HUES64 (cell line): ENCODE measurements at regions not wholly inside any gene's neighbourhood (a gene's known extent, or its start where the extent isn't known, plus 50 kb on each side); places are given as distances from the start of the nearest gene placed in this dataset.
A peak's percentile ranks its signal among the peaks of the same experiment; 100 is the strongest.

Experiments
- H3K27ac ChIP-seq: 2 replicates; pipeline ENCODE4 v1.7.0; 2013; ENCODE audit warnings: low read depth, low read length, inconsistent platforms
- H3K27me3 ChIP-seq: 2 replicates; pipeline ENCODE4 v1.6.1; 2013; ENCODE audit warnings: mild to moderate bottlenecking, low read length; ENCODE audit not compliant: insufficient read depth
- H3K36me3 ChIP-seq: 2 replicates; pipeline ENCODE4 v1.6.1; 2013; ENCODE audit warnings: mild to moderate bottlenecking, low read length; ENCODE audit not compliant: insufficient read depth
- H3K4me1 ChIP-seq: 2 replicates; pipeline ENCODE4 v1.6.1; 2013; ENCODE audit warnings: mild to moderate bottlenecking, low read length, moderate library complexity; ENCODE audit not compliant: insufficient read depth
- H3K4me3 ChIP-seq: 2 replicates; pipeline ENCODE4 v1.5.1; 2013; ENCODE audit warnings: mild to moderate bottlenecking, low read length, moderate library complexity
- H3K9ac ChIP-seq: 2 replicates; pipeline ENCODE4 v1.6.1; 2013; ENCODE audit warnings: mild to moderate bottlenecking, low read depth, low read length
- H3K9me3 ChIP-seq: 2 replicates; pipeline ENCODE4 v1.6.1; 2013; ENCODE audit warnings: low read depth, low read length; ENCODE audit not compliant: insufficient read depth
- WGBS: fragments of 150-250, 120-280 bp; methylation state at CpG from one replicate; pipeline ENCODE4 v1.1.7; 2013; ENCODE audit warnings: missing lambda C conversion rate; 5-methylcytosine and 5-hydroxymethylcytosine counted together

DNA sequence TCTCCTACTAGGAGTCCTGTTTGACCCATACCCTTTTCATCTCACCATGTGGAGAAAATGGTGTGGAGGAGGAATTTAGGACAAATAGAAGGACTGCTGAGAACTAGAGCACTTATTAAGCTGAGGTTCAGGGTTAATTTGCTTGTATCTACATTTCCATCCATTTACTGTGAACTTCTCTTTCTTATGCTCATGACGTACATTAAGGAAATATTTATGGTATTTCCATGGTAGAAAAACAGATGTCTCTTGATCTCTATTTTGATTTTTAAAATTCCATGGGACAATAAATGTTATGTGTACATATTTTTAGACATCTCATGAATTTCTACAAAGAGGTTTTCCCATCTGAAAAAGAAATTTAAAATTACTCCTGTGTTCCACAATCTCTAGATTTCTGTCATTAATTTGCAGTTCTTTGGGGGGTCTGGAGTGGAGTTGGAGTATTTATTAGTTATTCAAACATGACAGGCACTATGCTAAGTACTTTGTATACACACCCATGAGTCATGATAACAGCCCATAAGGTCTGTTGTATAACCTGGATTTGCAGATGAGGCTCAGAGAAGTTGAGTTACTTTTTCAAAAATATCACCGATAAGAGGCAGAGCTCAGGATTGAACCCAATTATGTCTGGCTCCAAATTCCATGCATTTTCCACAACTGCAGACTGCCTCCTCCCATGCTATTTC, 112.6 kb downstream of the COPS8 start:
- H3K4me3 ChIP-seq: no peak overlapping the region
- H3K4me1 ChIP-seq: peaks cover 41% of the 10 kb centered on the region
- WGBS: 86% methylated on average over 1 of the region's 2 CpGs
- H3K27me3 ChIP-seq: no peaks in the 10 kb centered on the region
- H3K9ac ChIP-seq: 0 out of 2 replicates have a peak overlapping the region, but pooled peaks have one; percentile 6
- H3K27ac ChIP-seq: peak overlapping the region; percentile 94
- peaks cover 12% of the 10 kb centered on the region for H3K9me3 ChIP-seq
- no peaks in the 10 kb centered on the region for H3K36me3 ChIP-seq

- H3K4me1 ChIP-seq: peaks cover 41% of the 10 kb centered on the region
- H3K9ac ChIP-seq: 0 out of 2 replicates have a peak overlapping the region, but pooled peaks have one; percentile 6
- H3K27ac ChIP-seq: peak overlapping the region; percentile 94
- H3K4me3 ChIP-seq: no peak overlapping the region
- H3K36me3 ChIP-seq: no peaks in the 10 kb centered on the region
- WGBS: no CpG with 5 or more reads among the region's 1 CpG
- peaks cover 12% of the 10 kb centered on the region for H3K9me3 ChIP-seq
- no peaks in the 10 kb centered on the region for H3K27me3 ChIP-seq
These were observed 113.4 kb downstream of the COPS8 start for GRCh38 chr2:237199082-237199481.

- Histone ChIP-seq H3K36me3 (no peaks in the 10 kb centered on the region), H3K4me1 (peaks cover 41% of the 10 kb centered on the region), H3K4me3 (no peak overlapping the region), H3K27ac (peak overlapping the region; percentile 94), H3K9me3 (peaks cover 12% of the 10 kb centered on the region), H3K9ac (no peak overlapping the region), H3K27me3 (no peaks in the 10 kb centered on the region)
- 88% methylated on average over 2 of the region's 2 CpGs for WGBS
These were observed 113.9 kb downstream of the COPS8 start for GRCh38 chr2:237199577-237199976.

GRCh38 chr2:237200462-237200861, 114.8 kb downstream of the COPS8 start:
- H3K9me3 ChIP-seq: peaks cover 12% of the 10 kb centered on the region
- no peak overlapping the region for H3K4me3 ChIP-seq
- H3K27me3 ChIP-seq: no peaks in the 10 kb centered on the region
- H3K4me1 ChIP-seq: peaks cover 46% of the 10 kb centered on the region
- no peak overlapping the region for H3K9ac ChIP-seq
- H3K36me3 ChIP-seq: no peaks in the 10 kb centered on the region
- WGBS: 92% methylated on average over 7 of the region's 7 CpGs
- H3K27ac ChIP-seq: no peak overlapping the region

DNA sequence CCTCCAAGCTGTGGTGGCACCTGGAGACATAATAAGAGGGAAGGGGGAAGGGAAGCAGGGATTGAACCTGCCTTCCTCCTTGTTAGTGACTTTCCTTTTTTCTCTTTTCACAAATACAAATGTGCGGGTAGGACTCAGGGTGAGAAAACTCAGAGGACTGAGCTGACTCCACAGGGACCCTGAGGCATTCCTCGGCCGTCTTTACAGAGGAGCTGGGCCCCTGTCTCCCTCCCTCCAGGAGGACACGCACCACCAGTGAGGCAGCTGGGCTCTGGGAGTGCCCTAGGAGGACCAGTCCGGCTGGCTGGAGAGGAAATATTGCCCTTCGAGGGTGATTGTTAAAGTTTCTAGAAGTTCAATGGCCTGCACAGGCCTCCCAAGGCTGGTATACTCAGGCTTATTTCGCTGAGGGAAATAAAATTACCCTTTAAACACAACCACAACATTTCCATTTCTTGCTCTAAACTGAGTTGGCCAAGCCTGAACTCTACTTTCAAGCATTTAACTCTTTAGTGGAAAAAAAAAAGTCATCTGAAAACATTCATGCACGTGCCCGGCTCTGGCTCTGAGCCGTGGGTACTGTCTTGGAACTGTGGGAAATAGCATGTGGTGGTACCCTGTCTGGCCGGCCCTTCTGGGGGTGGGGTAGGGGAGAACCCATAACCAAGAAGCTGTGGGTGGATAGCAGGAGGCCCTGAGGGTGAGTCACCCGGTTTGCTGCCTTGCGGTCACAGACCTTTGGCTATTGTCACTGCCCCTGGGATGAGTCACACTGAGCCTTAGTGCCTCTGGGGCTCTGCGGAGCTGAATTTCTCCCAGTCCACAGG, 116.0 kb downstream of the COPS8 start:
- no peaks in the 10 kb centered on the region for H3K27me3 ChIP-seq
- H3K9ac ChIP-seq: no peak overlapping the region
- H3K9me3 ChIP-seq: peaks cover 12% of the 10 kb centered on the region
- WGBS: 71% methylated on average over 14 of the region's 14 CpGs
- H3K27ac ChIP-seq: peak overlapping the region; percentile 50
- H3K36me3 ChIP-seq: no peaks in the 10 kb centered on the region
- H3K4me1 ChIP-seq: peaks cover 49% of the 10 kb centered on the region
- H3K4me3 ChIP-seq: no peak overlapping the region

GRCh38 chr2:237202288-237203030, 116.8 kb downstream of the COPS8 start:
- Histone ChIP-seq H3K36me3 (no peaks in the 10 kb centered on the region), H3K4me3 (no peak overlapping the region), H3K27me3 (no peaks in the 10 kb centered on the region), H3K9me3 (peaks cover 12% of the 10 kb centered on the region), H3K4me1 (peaks cover 41% of the 10 kb centered on the region), H3K9ac (no peak overlapping the region), H3K27ac (peak overlapping the region; percentile 50)
- WGBS: 88% methylated on average over 13 of the region's 13 CpGs

DNA sequence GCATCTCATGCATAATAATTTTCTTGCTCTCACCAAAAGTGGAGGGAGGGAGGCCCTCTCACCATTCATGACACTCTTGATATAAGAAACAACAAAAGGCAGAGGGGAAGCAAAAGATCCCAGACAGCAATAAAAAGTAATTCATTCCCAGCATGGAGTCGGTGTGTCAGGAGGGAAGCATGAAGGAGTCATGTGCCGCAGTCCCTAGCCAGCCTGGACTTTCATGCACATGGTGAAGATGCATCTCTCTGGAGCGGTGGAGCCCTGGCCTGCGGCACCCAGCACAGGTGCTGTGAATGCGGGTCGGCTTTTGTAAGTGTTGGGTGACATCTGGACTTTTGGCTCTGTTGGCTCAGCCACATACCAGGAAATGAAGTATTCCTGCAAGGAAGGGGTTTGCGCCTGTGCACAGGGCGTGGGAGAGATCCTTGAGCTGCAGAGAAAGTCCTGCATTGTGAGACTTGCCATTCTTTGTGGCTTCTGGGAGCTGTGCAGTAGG, 119.4 kb downstream of the COPS8 start:
- no peak overlapping the region for H3K4me3 ChIP-seq
- H3K27me3 ChIP-seq: no peaks in the 10 kb centered on the region
- WGBS: 93% methylated on average over 8 of the region's 8 CpGs
- no peak overlapping the region for H3K9ac ChIP-seq
- no peaks in the 10 kb centered on the region for H3K36me3 ChIP-seq
- H3K27ac ChIP-seq: no peak overlapping the region
- H3K4me1 ChIP-seq: peaks cover 31% of the 10 kb centered on the region
- peaks cover 7% of the 10 kb centered on the region for H3K9me3 ChIP-seq

- Histone ChIP-seq H3K9me3 (peaks cover 2% of the 10 kb centered on the region; the same call in 1 of the 2 replicates), H3K9ac (no peak overlapping the region), H3K27ac (no peak overlapping the region), H3K4me3 (no peak overlapping the region), H3K4me1 (peaks cover 36% of the 10 kb centered on the region), H3K36me3 (no peaks in the 10 kb centered on the region), H3K27me3 (no peaks in the 10 kb centered on the region)
- 82% methylated on average over 8 of the region's 8 CpGs for WGBS
These were observed 119.9 kb downstream of the COPS8 start for GRCh38 chr2:237205561-237205971.

- Histone ChIP-seq H3K27ac (no peak overlapping the region), H3K4me1 (peaks cover 30% of the 10 kb centered on the region), H3K9me3 (no peaks in the 10 kb centered on the region), H3K9ac (no peak overlapping the region), H3K4me3 (no peak overlapping the region), H3K36me3 (no peaks in the 10 kb centered on the region), H3K27me3 (no peaks in the 10 kb centered on the region)
- WGBS: 77% methylated on average over 7 of the region's 7 CpGs
These were observed 122.0 kb downstream of the COPS8 start for GRCh38 chr2:237207646-237208045.

GRCh38 chr2:237208373-237209260, 122.9 kb downstream of the COPS8 start:
- Histone ChIP-seq H3K4me1 (peaks cover 28% of the 10 kb centered on the region), H3K4me3 (no peak overlapping the region), H3K27ac (no peak overlapping the region), H3K9ac (no peak overlapping the region), H3K9me3 (no peaks in the 10 kb centered on the region), H3K27me3 (no peaks in the 10 kb centered on the region), H3K36me3 (no peaks in the 10 kb centered on the region)
- 84% methylated on average over 16 of the region's 16 CpGs for WGBS
